Tibial artery (tissue), 4 donors: ENCODE measurements at regions not wholly inside any gene's neighbourhood (a gene's known extent, or its start where the extent isn't known, plus 50 kb on each side); places are given as distances from the start of the nearest gene placed in this dataset.

ENCODE experiments used
- DNase-seq, 2 donors: peaks; one replicate each; pipeline ENCODE4 v3.0.0-alpha.2; 2019
- H3K27ac ChIP-seq, 2 donors: fragments of 200-600 bp; sonication (generic) in 1 of 2; 1 replicate in 1 of 2; 2 replicates in 1 of 2; pipeline ENCODE4 v1.5.1; 2018 to 2019; ENCODE audit warnings: mild to moderate bottlenecking in 1 of 2
- H3K27me3 ChIP-seq, 2 donors: fragments of 200-600 bp; sonication (generic) in 1 of 2; one replicate each; pipeline versions ENCODE4 v1.5.1 to v1.6.0; 2016 to 2019
- H3K36me3 ChIP-seq, 3 donors: fragments of 200-600 bp; sonication (generic) in 2 of 3; one replicate each; pipeline ENCODE4 v1.5.1; 2016 to 2019; ENCODE audit warnings: mild to moderate bottlenecking in 2 of 3
- H3K4me1 ChIP-seq, 4 donors: fragments of 200-600 bp; sonication (generic) in 2 of 4; 1 replicate in 3 of 4; 2 replicates in 1 of 4; pipeline ENCODE4 v1.5.1; 2016 to 2019
- H3K4me3 ChIP-seq, 2 donors: fragments of 200-600 bp; sonication (generic) in 1 of 2; 1 replicate in 1 of 2; 2 replicates in 1 of 2; pipeline ENCODE4 v1.5.1; 2018 to 2019; ENCODE audit warnings: mild to moderate bottlenecking in 2 of 2
- H3K9me3 ChIP-seq, 3 donors: fragments of 200-600 bp; sonication (generic) in 1 of 3; one replicate each; pipeline ENCODE4 v1.5.1; 2016 to 2019
- CTCF ChIP-seq, 2 experiments: fragments of 200-600 bp in 1 of 2; fragments of 450-650 bp in 1 of 2; IDR thresholded peaks; one replicate each; pipeline ENCODE4 v1.5.1; 2017 to 2019; ENCODE audit warnings: antibody characterized with exemption in 2 of 2, mild to moderate bottlenecking in 1 of 2, moderate library complexity in 1 of 2
- intact Hi-C: fragments of 100-400 bp; cut with DNase I; formaldehyde crosslinking; loops from one replicate; pipeline ENCODE4 v1.15.0; 2023; ENCODE audit warnings: low total_unique reads

- TF ChIP-seq CTCF (IDR thresholded peaks at IDR 0.05): no peak
- intact Hi-C loops: no loop called here
- Histone ChIP-seq H3K27me3 (no peaks in the 10 kb centered on the region), H3K9me3 (no peaks in the 10 kb centered on the region), H3K27ac (no peak overlapping the region), H3K36me3 (no peaks in the 10 kb centered on the region), H3K4me3 (no peak overlapping the region), H3K4me1 (no peaks in the 10 kb centered on the region)
- DNase-seq: no peak
Observed at GRCh38 chr1:219432191-219432606, 180.7 kb downstream of the ZC3H11B start.

- Histone ChIP-seq H3K4me1 (no peaks in the 10 kb centered on the region), H3K36me3 (no peaks in the 10 kb centered on the region), H3K27me3 (no peaks in the 10 kb centered on the region), H3K4me3 (no peak overlapping the region), H3K9me3 (no peaks in the 10 kb centered on the region), H3K27ac (no peak overlapping the region)
- no peak for DNase-seq
- no peak for TF ChIP-seq CTCF (IDR thresholded peaks at IDR 0.05)
- intact Hi-C loops: no loop called here
Observed at GRCh38 chr1:219430419-219430818, 182.5 kb downstream of the ZC3H11B start.

- H3K36me3 ChIP-seq: no peaks in the 10 kb centered on the region
- no peak overlapping the region for H3K27ac ChIP-seq
- no peak for DNase-seq
- H3K27me3 ChIP-seq: no peaks in the 10 kb centered on the region
- no peak for TF ChIP-seq CTCF (IDR thresholded peaks at IDR 0.05)
- no peak overlapping the region for H3K4me3 ChIP-seq
- H3K9me3 ChIP-seq: no peaks in the 10 kb centered on the region
- H3K4me1 ChIP-seq: no peaks in the 10 kb centered on the region
- intact Hi-C loops: no loop called here
Observed at GRCh38 chr1:219428651-219429050, 184.3 kb downstream of the ZC3H11B start.

GRCh38 chr1:219427989-219428388 is 184.9 kb downstream of the ZC3H11B start:
- Histone ChIP-seq H3K27ac (no peak overlapping the region), H3K36me3 (no peaks in the 10 kb centered on the region), H3K4me3 (no peak overlapping the region), H3K9me3 (no peaks in the 10 kb centered on the region), H3K4me1 (no peaks in the 10 kb centered on the region), H3K27me3 (no peaks in the 10 kb centered on the region)
- no peak for TF ChIP-seq CTCF (IDR thresholded peaks at IDR 0.05)
- intact Hi-C loops: no loop called here
- no peak for DNase-seq

GRCh38 chr1:219427403-219427802 is 185.5 kb downstream of the ZC3H11B start:
- DNase-seq: no peak
- Histone ChIP-seq H3K27me3 (no peaks in the 10 kb centered on the region), H3K4me3 (no peak overlapping the region), H3K36me3 (no peaks in the 10 kb centered on the region), H3K27ac (no peak overlapping the region), H3K9me3 (no peaks in the 10 kb centered on the region), H3K4me1 (no peaks in the 10 kb centered on the region)
- TF ChIP-seq CTCF (IDR thresholded peaks at IDR 0.05): no peak
- intact Hi-C loops: no loop called here
